ENCODE measurements at regions not wholly inside any gene's neighbourhood (a gene's known extent, or its start where the extent isn't known, plus 50 kb on each side); places are given as distances from the start of the nearest gene placed in this dataset.
A peak's percentile ranks its signal among the peaks of the same experiment; 100 is the strongest.
"Not testable (repeated sequence)": the region's sequence is repeated elsewhere in the genome, so short reads cannot be mapped to it uniquely, and the experiment has no call there.

- no peak for DNase-seq (ENCODE audit: low read depth in 2 of 2)
Measured at GRCh38 chr7:119256001-119256400, 1017.0 kb upstream of the KCND2 start.

- DNase-seq (ENCODE audit: low read depth in 2 of 2), result no peak
Measured at GRCh38 chr7:119256446-119257131, 1016.4 kb upstream of the KCND2 start.

- not testable (repeated sequence) for DNase-seq (ENCODE audit: low read depth in 2 of 2)
Measured at GRCh38 chr7:119266790-119267189, 1006.2 kb upstream of the KCND2 start.

GRCh38 chr7:119270045-119270464 lies 1002.9 kb upstream of the KCND2 start:
- peak; percentile 76 to 77 for DNase-seq (ENCODE audit: low read depth in 2 of 2)

GRCh38 chr7:119270644-119271043 lies 1002.3 kb upstream of the KCND2 start:
- DNase-seq (ENCODE audit: low read depth in 2 of 2), result no peak

- no peak for DNase-seq (ENCODE audit: low read depth in 2 of 2)
Measured at GRCh38 chr7:119271147-119271779, 1001.7 kb upstream of the KCND2 start.

- DNase-seq (ENCODE audit: low read depth in 2 of 2), result no peak
Measured at GRCh38 chr7:119281181-119281846, 991.7 kb upstream of the KCND2 start.

- no peak for DNase-seq (ENCODE audit: low read depth in 2 of 2)
Measured at GRCh38 chr7:119283353-119283752, 989.6 kb upstream of the KCND2 start.

GRCh38 chr7:119288416-119288815 lies 984.6 kb upstream of the KCND2 start:
- no peak for DNase-seq (ENCODE audit: low read depth in 2 of 2)

- DNase-seq (ENCODE audit: low read depth in 2 of 2), result not testable (repeated sequence)
Measured at GRCh38 chr7:119300341-119300740, 972.6 kb upstream of the KCND2 start.

GRCh38 chr7:119320316-119320715 lies 952.7 kb upstream of the KCND2 start:
- DNase-seq (ENCODE audit: low read depth in 2 of 2), result no peak

GRCh38 chr7:119329715-119330114 lies 943.3 kb upstream of the KCND2 start:
- no peak for DNase-seq (ENCODE audit: low read depth in 2 of 2)

GRCh38 chr7:119335405-119335804 lies 937.6 kb upstream of the KCND2 start:
- DNase-seq (ENCODE audit: low read depth in 2 of 2), result no peak

GRCh38 chr7:119341822-119342221 lies 931.2 kb upstream of the KCND2 start:
- no peak for DNase-seq (ENCODE audit: low read depth in 2 of 2)

- DNase-seq (ENCODE audit: low read depth in 2 of 2), result no peak
Measured at GRCh38 chr7:119343289-119343688, 929.7 kb upstream of the KCND2 start.

- no peak for DNase-seq (ENCODE audit: low read depth in 2 of 2)
Measured at GRCh38 chr7:119344466-119344865, 928.5 kb upstream of the KCND2 start.

- no peak for DNase-seq (ENCODE audit: low read depth in 2 of 2)
Measured at GRCh38 chr7:119348491-119348890, 924.5 kb upstream of the KCND2 start.

- DNase-seq (ENCODE audit: low read depth in 2 of 2), result no peak
Measured at GRCh38 chr7:119350334-119350733, 922.6 kb upstream of the KCND2 start.

GRCh38 chr7:119351320-119351719 lies 921.7 kb upstream of the KCND2 start:
- no peak for DNase-seq (ENCODE audit: low read depth in 2 of 2)

- DNase-seq (ENCODE audit: low read depth in 2 of 2), result no peak
Measured at GRCh38 chr7:119374436-119374835, 898.5 kb upstream of the KCND2 start.

- DNase-seq (ENCODE audit: low read depth in 2 of 2), result no peak
Measured at GRCh38 chr7:119377861-119378260, 895.1 kb upstream of the KCND2 start.

- no peak for DNase-seq (ENCODE audit: low read depth in 2 of 2)
Measured at GRCh38 chr7:119382726-119383125, 890.2 kb upstream of the KCND2 start.

GRCh38 chr7:119395024-119395423 lies 878.0 kb upstream of the KCND2 start:
- no peak for DNase-seq (ENCODE audit: low read depth in 2 of 2)

All from lung microvascular endothelial cell (primary cell).